ENCODE measurements at regions not wholly inside any gene's neighbourhood (a gene's known extent, or its start where the extent isn't known, plus 50 kb on each side); places are given as distances from the start of the nearest gene placed in this dataset.

DNA sequence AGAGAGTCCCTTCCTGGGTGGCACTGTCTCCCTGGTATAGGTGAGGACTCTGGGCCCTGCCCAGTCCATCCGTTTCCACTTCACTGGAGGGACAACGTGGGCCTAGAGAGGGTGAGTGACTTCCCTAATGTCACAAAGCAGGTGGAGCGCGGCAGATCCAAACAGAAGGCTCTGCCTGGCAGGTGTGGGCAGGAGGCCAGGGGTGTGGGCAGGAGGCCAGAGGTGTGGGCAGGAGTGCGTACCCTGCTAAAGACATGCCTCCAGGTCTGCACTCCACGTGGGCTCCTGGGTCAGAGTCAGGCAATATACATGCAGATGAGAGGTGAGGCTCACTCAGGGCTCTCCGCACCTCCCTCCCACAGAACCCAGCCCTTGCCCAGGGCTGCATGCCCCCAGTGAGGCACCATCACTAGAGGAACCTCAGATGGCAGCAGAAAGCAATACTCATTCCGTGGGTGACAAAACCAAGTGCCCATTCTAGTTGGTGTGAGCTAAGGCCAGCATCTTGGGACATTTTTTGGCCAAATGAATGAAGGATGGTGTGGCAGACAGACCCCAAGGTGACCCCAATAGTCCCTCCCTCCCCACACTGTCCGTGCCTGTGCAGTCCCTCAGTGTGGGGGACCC, 271.6 kb upstream of the RTL1 start:
- TF ChIP-seq CTCF (IDR thresholded peaks at IDR 0.05; ENCODE audit: borderline replicate concordance, extremely low read depth, low read length, poor library complexity, severe bottlenecking) (no peak), EZH2 (IDR thresholded peaks at IDR 0.05; ENCODE audit: borderline replicate concordance, low read depth, low read length, severe bottlenecking) (no peak)
